IMR-90 (cell line): ENCODE measurements at regions not wholly inside any gene's neighbourhood (a gene's known extent, or its start where the extent isn't known, plus 50 kb on each side); places are given as distances from the start of the nearest gene placed in this dataset.

Experiments used
- ATAC-seq: fragments of 200-7000 bp; cut with Tn5 transposase; 2 replicates; pipeline ENCODE4 v1.9.1; 2020; ENCODE audit warnings: low read depth, mild to moderate bottlenecking, moderate library complexity
- BruUV-seq: library from RNA; stranded (reverse); fragments of 400-500 nt; replicated peaks from 2 replicates; lab custom pipeline; 2021; lab: Mats Ljungman, UMichigan
- CTCF ChIA-PET: fragments of 300-600 bp; formaldehyde crosslinking; extraction: SDS; loops from one replicate; lab custom pipeline; 2021; ENCODE audit warnings: antibody characterized with exemption; lab: Yijun Ruan, JAX
- POLR2A ChIA-PET: fragments of 300-600 bp; sonication (Branson Sonifier 250); formaldehyde crosslinking; loops from one replicate; lab custom pipeline; 2022; ENCODE audit warnings: antibody characterized with exemption; ENCODE audit not compliant: unreplicated experiment; lab: Charles Lee
- DNase-seq: peaks from one replicate; pipeline ENCODE4 v3.0.0; 2013
- H2AFZ ChIP-seq: replicated peaks from 2 replicates; pipeline ENCODE3; 2013; ENCODE audit warnings: low read length, mild to moderate bottlenecking; ENCODE audit not compliant: poor library complexity
- H2AK5ac ChIP-seq: 2 replicates; pipeline ENCODE4 v1.6.1; 2013; ENCODE audit warnings: low read depth, low read length, inconsistent platforms
- H2AK9ac ChIP-seq: replicated peaks from 2 replicates; pipeline ENCODE3; 2013; ENCODE audit warnings: mild to moderate bottlenecking, low read depth, low read length, moderate library complexity; ENCODE audit not compliant: poor library complexity
- H2BK120ac ChIP-seq: 2 replicates; pipeline ENCODE4 v1.6.1; 2013; ENCODE audit warnings: low read depth, low read length, inconsistent platforms
- H2BK15ac ChIP-seq: 3 replicates; pipeline ENCODE4 v1.6.1; 2013; ENCODE audit warnings: low read depth, low read length, inconsistent platforms
- H2BK20ac ChIP-seq: 2 replicates; pipeline ENCODE4 v1.6.1; 2013; ENCODE audit warnings: low read depth, mild to moderate bottlenecking, inconsistent platforms, low read length, moderate library complexity
- H2BK5ac ChIP-seq: 2 replicates; pipeline ENCODE4 v1.6.1; 2013; ENCODE audit warnings: mild to moderate bottlenecking, low read depth, low read length, inconsistent platforms; ENCODE audit not compliant: poor library complexity, severe bottlenecking
- H3K14ac ChIP-seq: replicated peaks from 2 replicates; pipeline ENCODE4 v1.6.1; 2013; ENCODE audit warnings: low read depth, low read length, inconsistent platforms
- H3K18ac ChIP-seq: 2 replicates; pipeline ENCODE4 v1.6.1; 2013; ENCODE audit warnings: low read depth, low read length, control low read depth
- H3K23ac ChIP-seq: 2 replicates; pipeline ENCODE4 v1.6.1; 2013; ENCODE audit warnings: low read depth, low read length, inconsistent platforms
- H3K27ac ChIP-seq: 2 replicates; pipeline ENCODE4 v1.5.1; 2013; ENCODE audit warnings: mild to moderate bottlenecking, control low read depth, low read length; ENCODE audit not compliant: insufficient read depth
- H3K27me3 ChIP-seq: 2 replicates; pipeline ENCODE4 v1.6.1; 2013; ENCODE audit warnings: low read length; ENCODE audit not compliant: control insufficient read depth, insufficient read depth
- H3K36me3 ChIP-seq: 2 replicates; pipeline ENCODE4 v1.6.1; 2013; ENCODE audit warnings: low read length, mixed read lengths; ENCODE audit not compliant: control insufficient read depth, insufficient read depth
- H3K4ac ChIP-seq: 2 replicates; pipeline ENCODE4 v1.6.1; 2013; ENCODE audit warnings: low read depth, low read length, inconsistent platforms
- H3K4me1 ChIP-seq: 2 replicates; pipeline ENCODE4 v1.6.1; 2013; ENCODE audit warnings: low read length, mixed read lengths; ENCODE audit not compliant: control insufficient read depth, insufficient read depth
- H3K4me2 ChIP-seq: 2 replicates; pipeline ENCODE4 v1.6.1; 2013; ENCODE audit warnings: low read depth, mild to moderate bottlenecking, control low read depth, low read length, moderate library complexity
- H3K4me3 ChIP-seq: 2 replicates; pipeline ENCODE4 v1.5.1; 2013; ENCODE audit warnings: low read depth, mild to moderate bottlenecking, control low read depth, low read length, moderate library complexity; ENCODE audit not compliant: insufficient read depth
- H3K56ac ChIP-seq: 2 replicates; pipeline ENCODE4 v1.6.1; 2013; ENCODE audit warnings: low read length, inconsistent platforms; ENCODE audit not compliant: insufficient read depth; ENCODE audit errors: extremely low read depth
- H3K79me1 ChIP-seq, 2 experiments: 2 replicates each; pipeline ENCODE4 v1.6.1; 2013; ENCODE audit warnings: low read length in 2 of 2, inconsistent platforms in 1 of 2, low read depth in 1 of 2
- H3K9ac ChIP-seq: 2 replicates; pipeline ENCODE4 v1.6.1; 2013; ENCODE audit warnings: low read depth, low read length, control low read depth
- H3K9me1 ChIP-seq: 2 replicates; pipeline ENCODE4 v1.6.1; 2013; ENCODE audit warnings: low read length, inconsistent platforms; ENCODE audit not compliant: insufficient read depth
- H3K9me3 ChIP-seq: 2 replicates; pipeline ENCODE4 v1.6.1; 2013; ENCODE audit warnings: low read length; ENCODE audit not compliant: control insufficient read depth, insufficient read depth
- H4K20me1 ChIP-seq: 2 replicates; pipeline ENCODE4 v1.6.1; 2013; ENCODE audit warnings: low read length, inconsistent platforms; ENCODE audit not compliant: insufficient read depth
- H4K5ac ChIP-seq: 2 replicates; pipeline ENCODE4 v1.6.1; 2013; ENCODE audit warnings: mild to moderate bottlenecking, low read depth, low read length, control low read depth
- H4K8ac ChIP-seq, 2 experiments: 2 replicates each; pipeline ENCODE4 v1.6.1; 2013; ENCODE audit warnings: low read depth in 2 of 2, low read length in 2 of 2, control low read depth in 1 of 2, inconsistent platforms in 1 of 2
- H4K91ac ChIP-seq: 2 replicates; pipeline ENCODE4 v1.6.1; 2013; ENCODE audit warnings: low read depth, low read length, inconsistent platforms; ENCODE audit not compliant: insufficient read depth
- BHLHE40 ChIP-seq: fragments of 150-350 bp; IDR thresholded peaks from 2 replicates; pipeline ENCODE4 v1.6.1; 2016; ENCODE audit warnings: mild to moderate bottlenecking, low read depth, low read length
- CEBPB ChIP-seq: IDR thresholded peaks from 2 replicates; pipeline ENCODE4 v1.6.1; 2012; ENCODE audit warnings: low read depth, low read length, improper control_type of control experiment
- CHD1 ChIP-seq: IDR thresholded peaks from 2 replicates; pipeline ENCODE4 v1.6.1; 2012; ENCODE audit warnings: low read depth, low read length, improper control_type of control experiment
- CTCF ChIP-seq: conservative IDR thresholded peaks from 2 replicates; pipeline ENCODE4 v1.5.1; 2012; ENCODE audit warnings: mild to moderate bottlenecking, low read depth, low read length, improper control_type of control experiment
- ELK1 ChIP-seq: fragments of 150-350 bp; IDR thresholded peaks from 2 replicates; pipeline ENCODE4 v1.6.1; 2016; ENCODE audit warnings: low read depth, mild to moderate bottlenecking, low read length, moderate library complexity, borderline replicate concordance
- FOS ChIP-seq: fragments of 150-350 bp; IDR thresholded peaks from 2 replicates; pipeline ENCODE4 v1.6.1; 2016; ENCODE audit warnings: low read depth, low read length
- MAFK ChIP-seq: IDR thresholded peaks from 2 replicates; pipeline ENCODE4 v1.6.1; 2012; ENCODE audit warnings: low read depth, low read length, improper control_type of control experiment
- MAZ ChIP-seq: IDR thresholded peaks from 2 replicates; pipeline ENCODE4 v1.6.1; 2012; ENCODE audit warnings: low read depth, mild to moderate bottlenecking, low read length, improper control_type of control experiment, moderate library complexity, borderline replicate concordance
- MXI1 ChIP-seq: IDR thresholded peaks from 2 replicates; pipeline ENCODE4 v1.6.1; 2012; ENCODE audit warnings: low read depth, mild to moderate bottlenecking, low read length, moderate library complexity, borderline replicate concordance
- NFE2L2 ChIP-seq: fragments of 150-350 bp; IDR thresholded peaks from 2 replicates; pipeline ENCODE4 v1.6.1; 2016; ENCODE audit warnings: low read depth, mild to moderate bottlenecking, low read length
- POLR2A ChIP-seq: IDR thresholded peaks from 2 replicates; pipeline ENCODE4 v1.6.1; 2012; ENCODE audit warnings: mild to moderate bottlenecking, low read depth, low read length
- RAD21 ChIP-seq: IDR thresholded peaks from 2 replicates; pipeline ENCODE4 v1.6.1; 2012; ENCODE audit warnings: low read length, improper control_type of control experiment
- RCOR1 ChIP-seq: IDR thresholded peaks from 2 replicates; pipeline ENCODE4 v1.6.1; 2012; ENCODE audit warnings: mild to moderate bottlenecking, low read length, improper control_type of control experiment; ENCODE audit not compliant: insufficient replicate concordance
- RFX5 ChIP-seq: IDR thresholded peaks from 2 replicates; pipeline ENCODE4 v1.8.0; 2012; ENCODE audit warnings: low read depth, mild to moderate bottlenecking, low read length, moderate library complexity
- SMC3 ChIP-seq: fragments of 150-350 bp; IDR thresholded peaks from 2 replicates; pipeline ENCODE4 v1.6.1; 2016; ENCODE audit warnings: low read depth, mild to moderate bottlenecking, antibody characterized with exemption, low read length, moderate library complexity
- USF2 ChIP-seq: fragments of 150-350 bp; IDR thresholded peaks from 2 replicates; pipeline ENCODE4 v1.6.1; 2017; ENCODE audit warnings: mild to moderate bottlenecking, antibody characterized with exemption, low read length, low read depth
- WGBS, 2 experiments: methylation state at CpG; one replicate each; pipeline versions ENCODE4 v1.1.5 to v1.1.7; 2013; ENCODE audit warnings: missing lambda C conversion rate in 2 of 2; ENCODE audit not compliant: insufficient read length in 1 of 2; ENCODE audit errors: extremely low coverage in 2 of 2; 5-methylcytosine and 5-hydroxymethylcytosine counted together
- dilution Hi-C: fragments of 300-500 bp; cut with HindIII; formaldehyde crosslinking; loops from one replicate; pipeline ENCODE4 v1.14.3; 2018; ENCODE audit warnings: low sequenced_read_pairs; ENCODE audit not compliant: unreplicated experiment
- in situ Hi-C: fragments of 300-500 bp; cut with MboI; formaldehyde crosslinking; loops from 3 replicates; pipeline ENCODE4 v1.14.3; 2019; ENCODE audit warnings: low sequenced_read_pairs, inconsistent platforms, mixed read lengths
- intact Hi-C: fragments of 100-400 bp; cut with micrococcal nuclease; formaldehyde crosslinking; loops from 2 replicates; pipeline ENCODE4 v1.10.0; 2022

GRCh38 chr2:40814616-40815015 is 362.7 kb upstream of the SLC8A1 start:
- no peak overlapping the region for H4K8ac ChIP-seq
- no peak overlapping the region for H3K56ac ChIP-seq
- H3K4ac ChIP-seq = no peak overlapping the region
- no peaks in the 10 kb centered on the region for H3K9me3 ChIP-seq
- ChIA-PET CTCF (interaction anchor here (0.6 to 0.9 kb wide), 2 partner anchors 9 to 16 kb away, joined by 4 read pairs; no protein-coding TSS in a partner anchor), POLR2A (no interaction called here)
- peaks cover 4% of the 10 kb centered on the region for H3K27me3 ChIP-seq
- no peak overlapping the region for H4K91ac ChIP-seq
- H3K9me1 ChIP-seq = no peaks in the 10 kb centered on the region
- ATAC-seq (no peak), DNase-seq (no peak)
- H3K4me2 ChIP-seq = no peak overlapping the region
- no peak overlapping the region for H3K18ac ChIP-seq
- in situ Hi-C loops (no loop called here), dilution Hi-C loops (no loop called here), intact Hi-C loops (no loop called here)
- H4K5ac ChIP-seq = no peak overlapping the region
- H2BK15ac ChIP-seq = no peak overlapping the region
- H2BK5ac ChIP-seq = no peak overlapping the region
- WGBS, 2 experiments = no CpG with 5 or more reads among the region's 2 CpGs
- H3K4me1 ChIP-seq = no peaks in the 10 kb centered on the region
- H4K20me1 ChIP-seq = no peaks in the 10 kb centered on the region
- no peak overlapping the region for H3K23ac ChIP-seq
- H3K14ac ChIP-seq = no peak overlapping the region
- no peaks in the 10 kb centered on the region for H3K79me1 ChIP-seq
- H2AK5ac ChIP-seq = no peak overlapping the region
- no peak overlapping the region for H2BK120ac ChIP-seq
- no peak overlapping the region for H3K4me3 ChIP-seq
- no TSS peak for BruUV-seq
- no peak overlapping the region for H2AK9ac ChIP-seq
- H2AFZ ChIP-seq = no peak overlapping the region
- H3K9ac ChIP-seq = no peak overlapping the region
- no peaks in the 10 kb centered on the region for H3K36me3 ChIP-seq
- TF ChIP-seq NFE2L2 (no peak), CTCF (no peak), SMC3 (no peak), RFX5 (no peak), ELK1 (no peak), POLR2A (no peak), FOS (no peak), CHD1 (no peak), RAD21 (no peak), MAZ (no peak), MXI1 (no peak), USF2 (no peak), BHLHE40 (no peak), RCOR1 (no peak), MAFK (no peak), CEBPB (no peak)
- H2BK20ac ChIP-seq = no peak overlapping the region
- H3K27ac ChIP-seq = no peak overlapping the region
